ENCODE measurements at regions not wholly inside any gene's neighbourhood (a gene's known extent, or its start where the extent isn't known, plus 50 kb on each side); places are given as distances from the start of the nearest gene placed in this dataset.

DNA sequence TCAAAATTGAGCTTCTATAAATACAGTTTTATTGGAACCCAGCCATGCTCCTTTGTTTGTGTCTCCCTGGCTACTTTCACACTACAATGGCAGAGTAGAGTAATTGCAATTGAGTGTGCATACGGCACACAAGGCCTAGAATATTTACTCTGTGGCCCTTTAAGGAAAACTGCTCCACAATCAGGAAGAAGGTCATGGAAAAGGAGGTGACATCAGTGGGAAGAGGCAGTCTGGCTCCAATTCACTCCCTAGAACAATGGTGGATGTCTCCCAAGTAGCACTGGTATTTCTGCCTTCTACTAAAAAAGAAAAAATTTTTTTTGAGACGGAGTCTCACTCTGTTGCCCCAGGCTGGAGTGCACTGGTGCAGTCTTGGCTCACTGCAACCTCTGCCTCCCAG lies 51.3 kb downstream of the KRTAP19-8 start:
- TF ChIP-seq SUZ12 (IDR thresholded peaks at IDR 0.05) (no peak), FOXM1 (IDR thresholded peaks at IDR 0.05; ENCODE audit: borderline replicate concordance) (no peak), SP1 (IDR thresholded peaks at IDR 0.05) (no peak), ELF4 (IDR thresholded peaks at IDR 0.05) (no peak), HDGF (IDR thresholded peaks at IDR 0.05; ENCODE audit: borderline replicate concordance) (no peak), BHLHE40 (IDR thresholded peaks at IDR 0.05; ENCODE audit: borderline replicate concordance) (no peak), CTBP1 (IDR thresholded peaks at IDR 0.05; ENCODE audit: borderline replicate concordance) (no peak), ARNT (IDR thresholded peaks at IDR 0.05) (no peak), TARDBP (IDR thresholded peaks at IDR 0.05) (no peak), L3MBTL2 (conservative IDR thresholded peaks at IDR 0.05) (no peak), FOXA1 (IDR thresholded peaks at IDR 0.05) (no peak)
- TF ChIP-seq, protein P1, sequence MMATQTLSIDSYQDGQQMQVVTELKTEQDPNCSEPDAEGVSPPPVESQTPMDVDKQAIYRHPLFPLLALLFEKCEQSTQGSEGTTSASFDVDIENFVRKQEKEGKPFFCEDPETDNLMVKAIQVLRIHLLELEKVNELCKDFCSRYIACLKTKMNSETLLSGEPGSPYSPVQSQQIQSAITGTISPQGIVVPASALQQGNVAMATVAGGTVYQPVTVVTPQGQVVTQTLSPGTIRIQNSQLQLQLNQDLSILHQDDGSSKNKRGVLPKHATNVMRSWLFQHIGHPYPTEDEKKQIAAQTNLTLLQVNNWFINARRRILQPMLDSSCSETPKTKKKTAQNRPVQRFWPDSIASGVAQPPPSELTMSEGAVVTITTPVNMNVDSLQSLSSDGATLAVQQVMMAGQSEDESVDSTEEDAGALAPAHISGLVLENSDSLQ (IDR thresholded peaks at IDR 0.05): no peak
